VCaP (cell line): ENCODE measurements at regions not wholly inside any gene's neighbourhood (a gene's known extent, or its start where the extent isn't known, plus 50 kb on each side); places are given as distances from the start of the nearest gene placed in this dataset.

Source experiments
- H3K27ac ChIP-seq: fragments of 450-650 bp; 2 replicates; pipeline ENCODE4 v1.5.1; 2017
- CTCF ChIP-seq: fragments of 450-650 bp; conservative IDR thresholded peaks from 2 replicates; pipeline ENCODE4 v1.5.1; 2017; ENCODE audit warnings: mild to moderate bottlenecking, moderate library complexity

DNA sequence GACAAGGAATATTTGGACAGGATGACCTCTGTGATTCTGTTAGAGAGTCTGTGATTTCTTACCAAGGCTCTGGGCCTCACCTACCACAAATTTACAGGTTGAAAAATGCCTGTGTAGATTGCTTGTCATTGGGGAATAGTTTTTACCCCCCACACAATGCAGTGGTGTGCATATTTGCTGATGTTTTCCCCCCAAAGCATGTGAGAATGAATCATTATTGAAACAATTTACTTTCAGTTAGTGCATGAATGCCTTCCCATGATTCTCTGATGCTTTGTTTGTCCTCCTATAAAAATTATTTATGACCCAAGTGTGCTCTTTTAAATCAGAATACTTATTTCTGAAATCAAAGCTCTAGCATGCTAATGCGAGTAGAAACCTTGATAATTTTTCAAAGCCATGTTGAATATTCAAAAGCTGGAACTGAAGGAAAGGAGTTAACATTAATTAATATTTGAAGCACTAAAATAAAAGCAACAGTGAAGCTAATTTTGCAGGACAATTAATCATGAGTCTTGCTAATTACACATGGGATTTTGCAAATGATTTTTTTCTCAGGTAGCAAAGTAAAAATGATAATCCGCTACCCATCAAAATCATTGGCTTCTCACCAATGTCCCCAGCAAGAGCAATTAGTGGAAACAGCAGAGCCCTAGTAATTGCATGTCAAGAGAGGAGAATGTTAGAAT, 361.2 kb upstream of the HNRNPA3 start:
- peak overlapping the region; percentile 76 for H3K27ac ChIP-seq
- TF ChIP-seq CTCF: no peak

DNA sequence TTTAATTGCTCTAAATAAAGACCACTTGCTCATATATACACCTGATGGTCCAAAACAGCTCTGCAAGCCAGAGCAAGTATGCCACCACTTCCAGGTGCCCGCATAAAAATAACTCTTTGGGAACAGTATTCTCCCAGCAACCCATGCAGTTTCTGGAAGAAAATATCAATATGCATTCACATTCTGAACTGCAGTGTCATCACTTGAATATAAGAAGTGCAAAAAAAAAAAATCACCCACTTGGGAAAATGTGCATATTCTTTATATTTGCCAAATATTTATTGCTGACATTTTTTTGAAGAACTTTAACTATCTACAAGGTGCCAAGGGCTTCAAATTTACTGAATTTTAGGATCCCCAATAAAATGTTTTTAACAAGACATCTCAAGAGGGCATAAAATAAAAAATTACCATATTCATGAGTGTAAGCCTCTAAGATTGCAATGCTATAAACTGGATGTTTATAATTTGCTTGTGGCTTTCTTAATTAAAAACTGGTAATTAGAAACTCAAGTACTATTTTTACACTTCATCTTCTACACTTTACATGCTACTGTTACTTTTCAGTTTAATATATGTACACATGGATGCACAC, 360.6 kb upstream of the HNRNPA3 start:
- H3K27ac ChIP-seq: peak overlapping the region; percentile 76
- TF ChIP-seq CTCF: no peak

- H3K27ac ChIP-seq: no peak overlapping the region; the same call in 1 of the 2 replicates
- TF ChIP-seq CTCF: peak; percentile 55
These were observed 359.9 kb upstream of the HNRNPA3 start for GRCh38 chr2:176852667-176853066.

DNA sequence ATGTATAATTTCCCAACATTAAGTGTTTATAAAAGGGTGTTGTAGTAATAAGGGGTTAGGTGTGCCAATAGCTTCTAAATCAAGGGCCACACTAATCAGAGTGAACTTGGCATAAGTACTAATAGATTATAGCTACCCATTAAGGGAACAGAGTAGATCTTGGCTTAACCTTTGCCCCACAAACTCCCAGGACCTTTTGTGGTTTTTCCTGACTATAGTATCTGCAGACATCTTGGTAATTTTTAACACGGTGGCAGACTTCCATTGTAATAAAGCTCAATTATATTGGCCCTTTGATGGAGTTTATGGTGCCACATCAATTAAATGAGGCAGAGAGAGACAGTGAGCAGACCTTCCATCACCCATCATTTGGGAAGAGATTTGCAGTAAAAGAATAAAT, 358.5 kb upstream of the HNRNPA3 start:
- H3K27ac ChIP-seq: no peak overlapping the region

GRCh38 chr2:176854878-176855277, 357.7 kb upstream of the HNRNPA3 start:
- H3K27ac ChIP-seq: no peak overlapping the region
- no peak for TF ChIP-seq CTCF

More for the DNA sequence above, 358.5 kb upstream of the HNRNPA3 start:
- no peak for TF ChIP-seq CTCF

DNA sequence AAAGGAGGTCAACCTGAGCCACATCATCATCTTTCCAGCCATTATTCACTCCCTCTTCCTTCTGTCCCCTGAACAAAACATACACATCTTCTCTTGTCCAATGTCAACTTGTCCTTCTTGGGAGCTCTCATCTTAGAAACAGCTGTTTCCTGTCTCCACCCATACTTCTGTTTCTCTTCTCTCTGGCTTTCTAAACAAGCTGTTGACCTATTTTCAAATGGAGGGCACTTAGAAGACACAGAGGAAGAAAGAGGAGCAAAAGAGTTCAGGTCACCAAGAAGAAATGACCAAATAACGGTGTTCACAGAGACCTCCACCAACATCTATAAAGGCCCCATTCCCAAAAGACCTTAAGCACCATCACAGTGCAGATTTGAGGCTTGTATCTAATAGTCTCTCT, 355.9 kb upstream of the HNRNPA3 start:
- TF ChIP-seq CTCF: no peak
- no peak overlapping the region for H3K27ac ChIP-seq

- no peak overlapping the region for H3K27ac ChIP-seq
- TF ChIP-seq CTCF: no peak
These were observed 347.3 kb upstream of the HNRNPA3 start for GRCh38 chr2:176865336-176865735.
